T-cell (primary cell): ENCODE measurements at regions not wholly inside any gene's neighbourhood (a gene's known extent, or its start where the extent isn't known, plus 50 kb on each side); places are given as distances from the start of the nearest gene placed in this dataset.

Source experiments
- ATAC-seq, 4 experiments: fragments of 200-7000 bp in 3 of 4; fragments of 150-1000 bp in 1 of 4; cut with Tn5 transposase; replicated peaks in 1 of 4; 1 replicate in 3 of 4; 2 replicates in 1 of 4; pipeline ENCODE4 v1.10.0; 2021; ENCODE audit warnings: moderate library complexity in 3 of 4, mild to moderate bottlenecking in 2 of 4, moderate number of reproducible peaks in 1 of 4
- CTCF ChIA-PET, 2 donors: fragments of 300-600 bp; sonication (Branson Sonifier 250); formaldehyde crosslinking; loops; one replicate each; lab custom pipeline; 2022; ENCODE audit warnings: antibody characterized with exemption in 2 of 2; lab: Charles Lee
- POLR2A ChIA-PET, 2 donors: fragments of 300-600 bp; sonication (Branson Sonifier 250); formaldehyde crosslinking; loops; one replicate each; lab custom pipeline; 2022; ENCODE audit warnings: antibody characterized with exemption in 2 of 2; lab: Charles Lee
- DNase-seq, 35 experiments: peaks; one replicate each; pipeline versions ENCODE4 v3.0.0 to v3.0.0-alpha.2; 2013 to 2023
- H3K27ac ChIP-seq: one replicate; pipeline ENCODE4 v1.5.1; 2013; ENCODE audit warnings: low read length
- H3K27me3 ChIP-seq, 2 experiments: replicated peaks in 1 of 2; 1 replicate in 1 of 2; 2 replicates in 1 of 2; pipeline versions ENCODE4 v1.6.1 to v1.7.0; 2013; ENCODE audit warnings: low read length in 1 of 2, mixed read lengths in 1 of 2; ENCODE audit not compliant: control insufficient read depth in 2 of 2, insufficient read depth in 2 of 2; ENCODE audit errors: extremely low read depth in 1 of 2
- H3K36me3 ChIP-seq, 2 donors: 1 replicate in 1 of 2; 2 replicates in 1 of 2; pipeline versions ENCODE4 v1.6.1 to v1.7.0; 2013; ENCODE audit warnings: low read length in 1 of 2; ENCODE audit not compliant: control insufficient read depth in 2 of 2, insufficient read depth in 1 of 2; ENCODE audit errors: extremely low read depth in 1 of 2
- H3K4me1 ChIP-seq, 2 experiments: 1 replicate in 1 of 2; 2 replicates in 1 of 2; pipeline versions ENCODE4 v1.6.1 to v1.7.0; 2013; ENCODE audit warnings: low read length in 2 of 2, mixed read lengths in 1 of 2; ENCODE audit not compliant: insufficient read depth in 2 of 2, control insufficient read depth in 1 of 2; ENCODE audit errors: extremely low read depth in 1 of 2
- H3K4me3 ChIP-seq, 2 donors: 1 replicate in 1 of 2; 2 replicates in 1 of 2; pipeline versions ENCODE4 v1.5.1 to v1.7.0; 2013; ENCODE audit warnings: mild to moderate bottlenecking in 2 of 2, low read length in 1 of 2, moderate library complexity in 1 of 2; ENCODE audit not compliant: control insufficient read depth in 1 of 2; ENCODE audit errors: extremely low read depth in 1 of 2
- H3K9me3 ChIP-seq: 2 replicates; pipeline ENCODE4 v1.7.0; 2013
- H3K27ac Mint-ChIP-seq, 2 donors: one replicate each; pipeline ENCODE4 v1.8.0; 2020 to 2021; ENCODE audit warnings: mild to moderate bottlenecking in 2 of 2, mixed read lengths in 2 of 2
- H3K27me3 Mint-ChIP-seq, 2 donors: one replicate each; pipeline ENCODE4 v1.8.0; 2021 to 2022; ENCODE audit warnings: mixed read lengths in 2 of 2
- H3K36me3 Mint-ChIP-seq: one replicate; pipeline ENCODE4 v1.8.0; 2021; ENCODE audit warnings: mixed read lengths
- H3K4me1 Mint-ChIP-seq, 3 donors: one replicate each; pipeline ENCODE4 v1.8.0; 2020 to 2022; ENCODE audit warnings: mixed read lengths in 3 of 3, mild to moderate bottlenecking in 1 of 3
- H3K4me3 Mint-ChIP-seq, 3 donors: one replicate each; pipeline ENCODE4 v1.8.0; 2020 to 2022; ENCODE audit warnings: mild to moderate bottlenecking in 3 of 3, mixed read lengths in 3 of 3, moderate library complexity in 3 of 3
- H3K9me3 Mint-ChIP-seq, 3 donors: one replicate each; pipeline ENCODE4 v1.8.0; 2020 to 2022; ENCODE audit warnings: mixed read lengths in 3 of 3
- WGBS: methylation state at CpG from one replicate; pipeline ENCODE4 v1.1.5; 2013; ENCODE audit warnings: missing lambda C conversion rate; ENCODE audit not compliant: insufficient coverage; 5-methylcytosine and 5-hydroxymethylcytosine counted together

- CTCF ChIA-PET: no interaction called here
- Histone ChIP-seq H3K4me3 (no peak overlapping the region), H3K27me3 (peaks cover 0 to 10% of the 10 kb centered on the region in 2 experiments), H3K36me3 (no peaks in the 10 kb centered on the region), H3K27ac (no peak overlapping the region), H3K9me3 (no peaks in the 10 kb centered on the region), H3K4me1 (no peaks in the 10 kb centered on the region)
- DNase-seq (no peak), ATAC-seq (no peak)
- Mint-ChIP-seq H3K36me3 (no peaks in the 10 kb centered on the region), H3K4me3 (no peak overlapping the region), H3K9me3 (no peaks in the 10 kb centered on the region), H3K27me3 (peaks cover 7 to 18% of the 10 kb centered on the region in 2 donors), H3K4me1 (no peaks in the 10 kb centered on the region), H3K27ac (no peak overlapping the region)
- POLR2A ChIA-PET: no interaction called here
- WGBS: 71% methylated on average over 1 of the region's 3 CpGs
These were observed 278.1 kb upstream of the SP4 start for GRCh38 chr7:21149809-21150208.

- CTCF ChIA-PET: no interaction called here
- WGBS: no CpG with 5 or more reads among the region's 2 CpGs
- no peaks in the 10 kb centered on the region for H3K4me1 ChIP-seq
- H3K36me3 ChIP-seq: no peaks in the 10 kb centered on the region
- Mint-ChIP-seq H3K36me3 (no peaks in the 10 kb centered on the region), H3K27ac (no peak overlapping the region), H3K27me3 (peaks cover 0 to 11% of the 10 kb centered on the region in 2 donors), H3K9me3 (no peaks in the 10 kb centered on the region), H3K4me1 (no peaks in the 10 kb centered on the region), H3K4me3 (no peak overlapping the region)
- no peaks in the 10 kb centered on the region for H3K27me3 ChIP-seq
- ATAC-seq: no peak
- POLR2A ChIA-PET: no interaction called here
- no peak overlapping the region for H3K4me3 ChIP-seq
- no peaks in the 10 kb centered on the region for H3K9me3 ChIP-seq
- no peak for DNase-seq
- H3K27ac ChIP-seq: no peak overlapping the region
These were observed 273.3 kb upstream of the SP4 start for GRCh38 chr7:21154614-21155013.

- ChIA-PET CTCF (no interaction called here), POLR2A (no interaction called here)
- no peaks in the 10 kb centered on the region for H3K4me1 ChIP-seq
- no peak overlapping the region for H3K4me3 ChIP-seq
- no peaks in the 10 kb centered on the region for H3K27me3 ChIP-seq
- ATAC-seq (no peak), DNase-seq (no peak)
- no peaks in the 10 kb centered on the region for H3K9me3 ChIP-seq
- H3K4me3 Mint-ChIP-seq: no peak overlapping the region
- H3K27me3 Mint-ChIP-seq: peaks cover 4 to 8% of the 10 kb centered on the region in 2 donors
- H3K27ac ChIP-seq: no peak overlapping the region
- H3K36me3 Mint-ChIP-seq: no peaks in the 10 kb centered on the region
- no peak overlapping the region for H3K27ac Mint-ChIP-seq
- peaks cover 0 to under 1% (median 0%) of the 10 kb centered on the region in 3 donors for H3K9me3 Mint-ChIP-seq
- H3K36me3 ChIP-seq: no peaks in the 10 kb centered on the region
- no peaks in the 10 kb centered on the region for H3K4me1 Mint-ChIP-seq
- WGBS: no CpG with 5 or more reads among the region's 1 CpG
These were observed 268.4 kb upstream of the SP4 start for GRCh38 chr7:21159506-21159905.

GRCh38 chr7:21160401-21160800 is 267.5 kb upstream of the SP4 start:
- ChIA-PET CTCF (interaction anchor here in 1 of 2 donors (0.6 kb wide), 1 partner anchor 411 kb away, joined by 4 read pairs; no protein-coding TSS in a partner anchor), POLR2A (interaction anchor here in 1 of 2 donors (0.6 kb wide), 1 partner anchor 795 kb away, joined by 3 read pairs; no protein-coding TSS in a partner anchor)
- WGBS: 76% methylated on average over 3 of the region's 5 CpGs
- H3K27me3 Mint-ChIP-seq: peaks cover 10% of the 10 kb centered on the region in 2 donors
- peaks cover 0 to 5% (median 0%) of the 10 kb centered on the region in 3 donors for H3K9me3 Mint-ChIP-seq
- H3K36me3 Mint-ChIP-seq: no peaks in the 10 kb centered on the region
- Histone ChIP-seq H3K27ac (no peak overlapping the region), H3K9me3 (no peaks in the 10 kb centered on the region), H3K27me3 (no peaks in the 10 kb centered on the region), H3K4me1 (no peaks in the 10 kb centered on the region), H3K4me3 (no peak overlapping the region), H3K36me3 (no peaks in the 10 kb centered on the region)
- no peak for DNase-seq
- H3K4me3 Mint-ChIP-seq: no peak overlapping the region
- no peak overlapping the region for H3K27ac Mint-ChIP-seq
- no peak for ATAC-seq
- H3K4me1 Mint-ChIP-seq: no peaks in the 10 kb centered on the region

GRCh38 chr7:21167942-21168341 is 259.9 kb upstream of the SP4 start:
- Mint-ChIP-seq H3K36me3 (no peaks in the 10 kb centered on the region), H3K27me3 (peaks cover 39 to 47% of the 10 kb centered on the region in 2 donors), H3K27ac (no peak overlapping the region), H3K4me1 (peaks cover 5 to 7% (median 5%) of the 10 kb centered on the region in 3 donors), H3K9me3 (peaks cover 0 to 5% (median 0%) of the 10 kb centered on the region in 3 donors), H3K4me3 (no peak overlapping the region)
- Histone ChIP-seq H3K27me3 (peaks cover 0 to 11% of the 10 kb centered on the region in 2 experiments), H3K27ac (no peak overlapping the region), H3K36me3 (no peaks in the 10 kb centered on the region), H3K4me1 (no peaks in the 10 kb centered on the region), H3K9me3 (no peaks in the 10 kb centered on the region), H3K4me3 (no peak overlapping the region)
- no CpG with 5 or more reads among the region's 2 CpGs for WGBS
- ATAC-seq (no peak), DNase-seq (no peak)
- ChIA-PET CTCF (no interaction called here), POLR2A (no interaction called here)

- no peak overlapping the region for H3K27ac ChIP-seq
- peaks cover 0 to 11% of the 10 kb centered on the region in 2 experiments for H3K27me3 ChIP-seq
- ATAC-seq (no peak), DNase-seq (no peak)
- no peaks in the 10 kb centered on the region for H3K9me3 ChIP-seq
- Mint-ChIP-seq H3K36me3 (no peaks in the 10 kb centered on the region), H3K4me1 (peaks cover 5 to 7% (median 5%) of the 10 kb centered on the region in 3 donors), H3K9me3 (peaks cover 0 to under 1% (median 0%) of the 10 kb centered on the region in 3 donors), H3K4me3 (no peak overlapping the region), H3K27me3 (peaks cover 43 to 59% of the 10 kb centered on the region in 2 donors), H3K27ac (no peak overlapping the region)
- no peaks in the 10 kb centered on the region for H3K36me3 ChIP-seq
- no peaks in the 10 kb centered on the region for H3K4me1 ChIP-seq
- H3K4me3 ChIP-seq: no peak overlapping the region
- ChIA-PET CTCF (no interaction called here), POLR2A (interaction anchor here in 1 of 2 donors (0.5 kb wide), 1 partner anchor 68 kb away, joined by 3 read pairs; no protein-coding TSS in a partner anchor)
- 52% methylated on average over 20 of the region's 30 CpGs for WGBS
These were observed 258.0 kb upstream of the SP4 start for GRCh38 chr7:21169667-21170580.
